Neuronal stem cell (in vitro differentiated cells): ENCODE measurements at regions not wholly inside any gene's neighbourhood (a gene's known extent, or its start where the extent isn't known, plus 50 kb on each side); places are given as distances from the start of the nearest gene placed in this dataset.

Source experiments
- DNase-seq: peaks from one replicate; pipeline ENCODE4 v3.0.0-alpha.2; 2013; ENCODE audit warnings: low spot score
- H2AFZ ChIP-seq: one replicate; pipeline ENCODE4 v1.6.1; 2013; ENCODE audit warnings: mild to moderate bottlenecking, low read length, inconsistent platforms
- H2AK5ac ChIP-seq: 2 replicates; pipeline ENCODE4 v1.6.1; 2013; ENCODE audit warnings: low read depth, mild to moderate bottlenecking, inconsistent platforms, low read length, moderate library complexity, mixed read lengths
- H2BK120ac ChIP-seq: 2 replicates; pipeline ENCODE4 v1.6.1; 2013; ENCODE audit warnings: low read depth, mild to moderate bottlenecking, inconsistent platforms, low read length, moderate library complexity, mixed read lengths
- H2BK12ac ChIP-seq: one replicate; pipeline ENCODE4 v1.6.1; 2013; ENCODE audit warnings: low read length, inconsistent platforms
- H2BK15ac ChIP-seq: 2 replicates; pipeline ENCODE4 v1.6.1; 2013; ENCODE audit warnings: mild to moderate bottlenecking, low read length, inconsistent platforms, mixed read lengths
- H2BK5ac ChIP-seq: one replicate; pipeline ENCODE4 v1.6.1; 2013; ENCODE audit warnings: inconsistent platforms, mild to moderate bottlenecking, low read length, moderate library complexity
- H3K14ac ChIP-seq: one replicate; pipeline ENCODE4 v1.6.1; 2013; ENCODE audit warnings: low read length, inconsistent platforms
- H3K18ac ChIP-seq: 2 replicates; pipeline ENCODE4 v1.6.1; 2013; ENCODE audit warnings: low read length, inconsistent platforms
- H3K23ac ChIP-seq: 2 replicates; pipeline ENCODE4 v1.6.1; 2013; ENCODE audit warnings: low read depth, mild to moderate bottlenecking, mixed read lengths, low read length, inconsistent platforms; ENCODE audit not compliant: poor library complexity
- H3K27ac ChIP-seq: replicated peaks from 3 replicates; pipeline ENCODE4 v1.5.1; 2013; ENCODE audit warnings: low read length, inconsistent platforms
- H3K27me3 ChIP-seq, 3 experiments: 2 replicates each; pipeline ENCODE4 v1.6.1; 2013; ENCODE audit warnings: low read length in 3 of 3, mild to moderate bottlenecking in 2 of 3, inconsistent platforms in 1 of 3, low read depth in 1 of 3, mixed read lengths in 1 of 3, moderate library complexity in 1 of 3; ENCODE audit not compliant: control insufficient read depth in 3 of 3, insufficient read depth in 3 of 3
- H3K36me3 ChIP-seq, 2 donors: replicated peaks in 1 of 2; 2 replicates each; pipeline ENCODE4 v1.6.1; 2013; ENCODE audit warnings: low read length in 2 of 2; ENCODE audit not compliant: control insufficient read depth in 2 of 2, insufficient read depth in 2 of 2
- H3K4ac ChIP-seq: 2 replicates; pipeline ENCODE4 v1.6.1; 2013; ENCODE audit warnings: inconsistent platforms, mild to moderate bottlenecking, low read length, moderate library complexity
- H3K4me1 ChIP-seq, 2 donors: 1 replicate in 1 of 2; 2 replicates in 1 of 2; pipeline ENCODE4 v1.6.1; 2013; ENCODE audit warnings: low read length in 2 of 2, low read depth in 1 of 2; ENCODE audit not compliant: control insufficient read depth in 2 of 2, insufficient read depth in 1 of 2
- H3K4me2 ChIP-seq: one replicate; pipeline ENCODE4 v1.6.1; 2013; ENCODE audit warnings: mild to moderate bottlenecking, low read length, inconsistent platforms; ENCODE audit not compliant: insufficient read depth, poor library complexity, severe bottlenecking
- H3K4me3 ChIP-seq, 2 donors: 2 replicates each; pipeline ENCODE4 v1.5.1; 2013; ENCODE audit warnings: low read length in 2 of 2, mild to moderate bottlenecking in 2 of 2, inconsistent platforms in 1 of 2, moderate library complexity in 1 of 2
- H3K79me1 ChIP-seq: one replicate; pipeline ENCODE4 v1.6.1; 2013; ENCODE audit warnings: low read depth, mild to moderate bottlenecking, inconsistent platforms, low read length, moderate library complexity
- H3K9ac ChIP-seq: one replicate; pipeline ENCODE4 v1.6.1; 2013; ENCODE audit warnings: mild to moderate bottlenecking, low read depth, low read length, inconsistent platforms; ENCODE audit not compliant: poor library complexity
- H3K9me3 ChIP-seq, 2 donors: replicated peaks in 1 of 2; 2 replicates each; pipeline versions ENCODE3 to v1.6.1; 2013; ENCODE audit warnings: low read length in 2 of 2, mild to moderate bottlenecking in 2 of 2, inconsistent platforms in 1 of 2, low read depth in 1 of 2, mixed read lengths in 1 of 2, moderate library complexity in 1 of 2; ENCODE audit not compliant: control insufficient read depth in 2 of 2, insufficient read depth in 1 of 2
- H4K8ac ChIP-seq: one replicate; pipeline ENCODE4 v1.6.1; 2013; ENCODE audit warnings: low read depth, mild to moderate bottlenecking, inconsistent platforms, low read length, moderate library complexity
- H4K91ac ChIP-seq: one replicate; pipeline ENCODE4 v1.6.1; 2013; ENCODE audit warnings: low read length, low read depth, mild to moderate bottlenecking, inconsistent platforms; ENCODE audit not compliant: poor library complexity
- WGBS, 2 donors: extraction: QIAGEN DNeasy Blood & Tissue Kit; methylation state at CpG; one replicate each; pipeline ENCODE4 v1.1.7; 2013; ENCODE audit warnings: missing lambda C conversion rate in 2 of 2, mixed read lengths in 1 of 2; ENCODE audit not compliant: insufficient read length in 2 of 2, insufficient replicate concordance in 1 of 2; ENCODE audit errors: extremely low coverage in 2 of 2; 5-methylcytosine and 5-hydroxymethylcytosine counted together

GRCh38 chr12:14058717-14059116 is 77.3 kb upstream of the GRIN2B start:
- Histone ChIP-seq H3K4me3 (no peak overlapping the region), H2AK5ac (no peak overlapping the region), H3K18ac (no peak overlapping the region), H2BK120ac (no peak overlapping the region), H3K4ac (no peak overlapping the region), H4K91ac (no peak overlapping the region), H2AFZ (no peak overlapping the region), H2BK12ac (no peak overlapping the region), H2BK15ac (no peak overlapping the region), H3K27me3 (peaks cover 0 to 3% (median 0%) of the 10 kb centered on the region in 3 experiments), H3K4me1 (no peaks in the 10 kb centered on the region), H3K36me3 (no peaks in the 10 kb centered on the region), H4K8ac (no peak overlapping the region), H3K23ac (no peak overlapping the region), H3K9ac (no peak overlapping the region), H3K9me3 (no peaks in the 10 kb centered on the region), H3K27ac (no peak overlapping the region), H3K14ac (no peak overlapping the region), H2BK5ac (no peak overlapping the region), H3K79me1 (no peaks in the 10 kb centered on the region), H3K4me2 (no peak overlapping the region)
- WGBS, 2 donors, result no CpG with 5 or more reads among the region's 1 CpG
- no peak for DNase-seq

GRCh38 chr12:14059548-14059947 is 78.1 kb upstream of the GRIN2B start:
- Histone ChIP-seq H3K23ac (no peak overlapping the region), H3K9ac (no peak overlapping the region), H2BK120ac (no peak overlapping the region), H3K4me3 (no peak overlapping the region), H3K36me3 (no peaks in the 10 kb centered on the region), H3K4me1 (no peaks in the 10 kb centered on the region), H3K4me2 (no peak overlapping the region), H2BK15ac (no peak overlapping the region), H2AK5ac (no peak overlapping the region), H3K27ac (no peak overlapping the region), H3K79me1 (no peaks in the 10 kb centered on the region), H2BK12ac (no peak overlapping the region), H4K8ac (no peak overlapping the region), H3K14ac (no peak overlapping the region), H3K27me3 (peaks cover 0 to 3% (median 0%) of the 10 kb centered on the region in 3 experiments), H3K4ac (no peak overlapping the region), H4K91ac (no peak overlapping the region), H2AFZ (no peak overlapping the region), H3K9me3 (no peaks in the 10 kb centered on the region), H2BK5ac (no peak overlapping the region), H3K18ac (no peak overlapping the region)
- no peak for DNase-seq
- WGBS, 2 donors, result no CpG with 5 or more reads among the region's 2 CpGs

GRCh38 chr12:14065616-14066015 is 84.2 kb upstream of the GRIN2B start:
- Histone ChIP-seq H3K23ac (no peak overlapping the region), H3K27me3 (peaks cover 0 to 3% (median 0%) of the 10 kb centered on the region in 3 experiments), H3K4me1 (no peaks in the 10 kb centered on the region), H2BK15ac (no peak overlapping the region), H3K27ac (no peak overlapping the region), H2BK5ac (no peak overlapping the region), H3K79me1 (no peaks in the 10 kb centered on the region), H3K4me2 (no peak overlapping the region), H3K18ac (no peak overlapping the region), H4K8ac (no peak overlapping the region), H2AK5ac (no peak overlapping the region), H3K36me3 (no peaks in the 10 kb centered on the region), H4K91ac (no peak overlapping the region), H3K4ac (no peak overlapping the region), H3K4me3 (no peak overlapping the region), H2AFZ (no peak overlapping the region), H2BK12ac (no peak overlapping the region), H3K14ac (no peak overlapping the region), H3K9me3 (no peaks in the 10 kb centered on the region), H2BK120ac (no peak overlapping the region), H3K9ac (no peak overlapping the region)
- WGBS, 2 donors, result no CpG with 5 or more reads among the region's 1 CpG
- no peak for DNase-seq

GRCh38 chr12:14066021-14066420 is 84.6 kb upstream of the GRIN2B start:
- H3K27me3 ChIP-seq, result peaks cover 0 to 3% (median 0%) of the 10 kb centered on the region in 3 experiments
- H2AK5ac ChIP-seq, result no peak overlapping the region
- H3K9ac ChIP-seq, result no peak overlapping the region

More at GRCh38 chr12:14066021-14066420, 84.6 kb upstream of the GRIN2B start:
- Histone ChIP-seq H4K91ac (no peak overlapping the region), H4K8ac (no peak overlapping the region), H2BK12ac (no peak overlapping the region), H3K9me3 (no peaks in the 10 kb centered on the region), H3K18ac (no peak overlapping the region), H3K79me1 (no peaks in the 10 kb centered on the region), H3K4me3 (no peak overlapping the region), H3K14ac (no peak overlapping the region), H3K4ac (no peak overlapping the region), H3K23ac (no peak overlapping the region), H3K4me2 (no peak overlapping the region), H2BK5ac (no peak overlapping the region), H3K36me3 (no peaks in the 10 kb centered on the region), H3K4me1 (no peaks in the 10 kb centered on the region), H2BK15ac (no peak overlapping the region), H3K27ac (no peak overlapping the region), H2AFZ (no peak overlapping the region), H2BK120ac (no peak overlapping the region)
- no peak for DNase-seq
